Tibial nerve (tissue), 4 donors: ENCODE measurements at regions not wholly inside any gene's neighbourhood (a gene's known extent, or its start where the extent isn't known, plus 50 kb on each side); places are given as distances from the start of the nearest gene placed in this dataset.

Experiments
- DNase-seq, 2 donors: peaks; one replicate each; pipeline ENCODE4 v3.0.0-alpha.2; 2019; ENCODE audit warnings: low spot score in 2 of 2
- H3K27ac ChIP-seq, 4 donors: fragments of 200-600 bp; sonication (generic) in 3 of 4; one replicate each; pipeline ENCODE4 v1.5.1; 2017 to 2019; ENCODE audit warnings: mild to moderate bottlenecking in 1 of 4
- H3K27me3 ChIP-seq, 2 donors: fragments of 200-600 bp; sonication (generic) in 1 of 2; one replicate each; pipeline versions ENCODE4 v1.5.1 to v1.6.0; 2017 to 2019
- H3K36me3 ChIP-seq, 3 donors: fragments of 200-600 bp; sonication (generic); one replicate each; pipeline ENCODE4 v1.5.1; 2018 to 2019
- H3K4me1 ChIP-seq, 4 donors: fragments of 200-600 bp; sonication (generic) in 3 of 4; one replicate each; pipeline ENCODE4 v1.5.1; 2017 to 2019
- H3K4me3 ChIP-seq, 4 donors: fragments of 200-600 bp; sonication (generic) in 3 of 4; one replicate each; pipeline ENCODE4 v1.5.1; 2017 to 2019; ENCODE audit warnings: mild to moderate bottlenecking in 1 of 4, moderate library complexity in 1 of 4
- H3K9me3 ChIP-seq, 4 donors: fragments of 200-600 bp; sonication (generic) in 3 of 4; one replicate each; pipeline ENCODE4 v1.5.1; 2017 to 2019
- CTCF ChIP-seq, 5 experiments: fragments of 200-600 bp in 3 of 5; fragments of 450-650 bp in 2 of 5; sonication (generic) in 3 of 5; IDR thresholded peaks; one replicate each; pipeline ENCODE4 v1.5.1; 2016 to 2019; ENCODE audit warnings: antibody characterized with exemption in 5 of 5, mild to moderate bottlenecking in 3 of 5, moderate library complexity in 2 of 5
- EP300 ChIP-seq, 2 donors: sonication (generic); formaldehyde crosslinking; IDR thresholded peaks; one replicate each; pipeline ENCODE4 v1.6.1; 2017; ENCODE audit warnings: antibody characterized with exemption in 2 of 2, mild to moderate bottlenecking in 1 of 2
- POLR2A ChIP-seq, 2 donors: fragments of 450-650 bp; IDR thresholded peaks; one replicate each; pipeline ENCODE4 v1.6.1; 2017; ENCODE audit warnings: antibody characterized with exemption in 2 of 2, mild to moderate bottlenecking in 2 of 2, moderate library complexity in 2 of 2
- WGBS, 2 donors: methylation state at CpG; one replicate each; pipeline ENCODE4 v1.1.5; 2018; 5-methylcytosine and 5-hydroxymethylcytosine counted together

GRCh38 chr11:97163631-97164191 is 773.9 kb downstream of the JRKL start:
- no peak for DNase-seq
- 53 to 65% methylated on average over 4 of the region's 4 CpGs for WGBS, 2 donors
- Histone ChIP-seq H3K36me3 (no peaks in the 10 kb centered on the region), H3K9me3 (no peaks in the 10 kb centered on the region), H3K4me1 (no peaks in the 10 kb centered on the region), H3K27me3 (no peaks in the 10 kb centered on the region), H3K4me3 (no peak overlapping the region), H3K27ac (no peak overlapping the region)
- TF ChIP-seq EP300 (IDR thresholded peaks at IDR 0.05) (no peak), CTCF (IDR thresholded peaks at IDR 0.05) (no peak), POLR2A (IDR thresholded peaks at IDR 0.05) (no peak)

- Histone ChIP-seq H3K4me3 (no peak overlapping the region), H3K27me3 (no peaks in the 10 kb centered on the region), H3K9me3 (peaks cover 0 to 11% (median 0%) of the 10 kb centered on the region in 4 donors), H3K36me3 (no peaks in the 10 kb centered on the region), H3K27ac (no peak overlapping the region), H3K4me1 (no peaks in the 10 kb centered on the region)
- WGBS, 2 donors: 55 to 69% methylated on average over 3 of the region's 3 CpGs
- TF ChIP-seq CTCF (IDR thresholded peaks at IDR 0.05): no peak
- TF ChIP-seq EP300 (IDR thresholded peaks at IDR 0.05): no peak
- no peak for TF ChIP-seq POLR2A (IDR thresholded peaks at IDR 0.05)
- no peak for DNase-seq
Observed at GRCh38 chr11:97201743-97202612, 812.2 kb downstream of the JRKL start.

- Histone ChIP-seq H3K9me3 (peaks cover 0 to 11% (median 0%) of the 10 kb centered on the region in 4 donors), H3K27ac (no peak overlapping the region), H3K27me3 (no peaks in the 10 kb centered on the region), H3K4me1 (no peaks in the 10 kb centered on the region), H3K36me3 (no peaks in the 10 kb centered on the region), H3K4me3 (no peak overlapping the region)
- WGBS, 2 donors: 77% methylated on average over 8 of the region's 8 CpGs
- no peak for DNase-seq
- TF ChIP-seq EP300 (IDR thresholded peaks at IDR 0.05): no peak
- no peak for TF ChIP-seq POLR2A (IDR thresholded peaks at IDR 0.05)
- no peak for TF ChIP-seq CTCF (IDR thresholded peaks at IDR 0.05)
Observed at GRCh38 chr11:97202613-97203292, 812.9 kb downstream of the JRKL start.

GRCh38 chr11:97218011-97218410 is 828.2 kb downstream of the JRKL start:
- Histone ChIP-seq H3K27me3 (no peaks in the 10 kb centered on the region), H3K36me3 (no peaks in the 10 kb centered on the region), H3K27ac (no peak overlapping the region), H3K4me3 (no peak overlapping the region), H3K9me3 (no peaks in the 10 kb centered on the region), H3K4me1 (no peaks in the 10 kb centered on the region)
- TF ChIP-seq CTCF (IDR thresholded peaks at IDR 0.05) (no peak), EP300 (IDR thresholded peaks at IDR 0.05) (no peak), POLR2A (IDR thresholded peaks at IDR 0.05) (no peak)
- WGBS, 2 donors: 59 to 76% methylated on average over 3 of the region's 3 CpGs
- DNase-seq: no peak

GRCh38 chr11:97223647-97224046 is 833.8 kb downstream of the JRKL start:
- no peaks in the 10 kb centered on the region for H3K27me3 ChIP-seq
- no peak for DNase-seq
- 78 to 91% methylated on average over 3 of the region's 3 CpGs for WGBS, 2 donors
- TF ChIP-seq CTCF (IDR thresholded peaks at IDR 0.05): no peak
- no peak for TF ChIP-seq POLR2A (IDR thresholded peaks at IDR 0.05)
- TF ChIP-seq EP300 (IDR thresholded peaks at IDR 0.05): no peak
- H3K27ac ChIP-seq: no peak overlapping the region
- no peaks in the 10 kb centered on the region for H3K9me3 ChIP-seq
- no peaks in the 10 kb centered on the region for H3K36me3 ChIP-seq
- no peaks in the 10 kb centered on the region for H3K4me1 ChIP-seq
- H3K4me3 ChIP-seq: no peak overlapping the region
